Fibroblast of gingiva (primary cell): ENCODE measurements at regions not wholly inside any gene's neighbourhood (a gene's known extent, or its start where the extent isn't known, plus 50 kb on each side); places are given as distances from the start of the nearest gene placed in this dataset.
"Not testable (repeated sequence)": the region's sequence is repeated elsewhere in the genome, so short reads cannot be mapped to it uniquely, and the experiment has no call there.

Source experiments
- DNase-seq: peaks from one replicate; pipeline ENCODE4 v3.0.0-alpha.2; 2011; ENCODE audit warnings: low read depth

GRCh38 chr12:38159591-38160317 is 156.8 kb upstream of the ALG10B start:
- no peak for DNase-seq

GRCh38 chr12:38160318-38161122 is 156.1 kb upstream of the ALG10B start:
- DNase-seq: no peak

GRCh38 chr12:38161123-38162000 is 155.2 kb upstream of the ALG10B start:
- no peak for DNase-seq

GRCh38 chr12:38162013-38162412 is 154.6 kb upstream of the ALG10B start:
- no peak for DNase-seq

- no peak for DNase-seq
Observed at GRCh38 chr12:38162708-38163441, 153.7 kb upstream of the ALG10B start.

- no peak for DNase-seq
Observed at GRCh38 chr12:38163442-38163801, 153.2 kb upstream of the ALG10B start.

GRCh38 chr12:38166225-38166624 is 150.3 kb upstream of the ALG10B start:
- DNase-seq: no peak

GRCh38 chr12:38175538-38175937 is 141.0 kb upstream of the ALG10B start:
- DNase-seq: no peak

GRCh38 chr12:38183617-38184016 is 133.0 kb upstream of the ALG10B start:
- not testable (repeated sequence) for DNase-seq

- DNase-seq: not testable (repeated sequence)
Observed at GRCh38 chr12:38197286-38197685, 119.3 kb upstream of the ALG10B start.

- no peak for DNase-seq
Observed at GRCh38 chr12:38201461-38202276, 114.9 kb upstream of the ALG10B start.

GRCh38 chr12:38204831-38205230 is 111.7 kb upstream of the ALG10B start:
- no peak for DNase-seq

GRCh38 chr12:38222011-38222410 is 94.6 kb upstream of the ALG10B start:
- DNase-seq: no peak

- not testable (repeated sequence) for DNase-seq
Observed at GRCh38 chr12:38238328-38238727, 78.2 kb upstream of the ALG10B start.

- no peak for DNase-seq
Observed at GRCh38 chr12:38253778-38254177, 62.8 kb upstream of the ALG10B start.

- no peak for DNase-seq
Observed at GRCh38 chr12:38258411-38258810, 58.2 kb upstream of the ALG10B start.
